Endometrium (tissue), 2 donors: ENCODE measurements at regions not wholly inside any gene's neighbourhood (a gene's known extent, or its start where the extent isn't known, plus 50 kb on each side); places are given as distances from the start of the nearest gene placed in this dataset.

Experiments used
- FAIRE-seq: peaks from 2 replicates; lab custom pipeline; 2012; peaks lifted over from hg19 to GRCh38; lab: Jason Lieb, UNC
- donor health status: control.
- donor health status: control.

DNA sequence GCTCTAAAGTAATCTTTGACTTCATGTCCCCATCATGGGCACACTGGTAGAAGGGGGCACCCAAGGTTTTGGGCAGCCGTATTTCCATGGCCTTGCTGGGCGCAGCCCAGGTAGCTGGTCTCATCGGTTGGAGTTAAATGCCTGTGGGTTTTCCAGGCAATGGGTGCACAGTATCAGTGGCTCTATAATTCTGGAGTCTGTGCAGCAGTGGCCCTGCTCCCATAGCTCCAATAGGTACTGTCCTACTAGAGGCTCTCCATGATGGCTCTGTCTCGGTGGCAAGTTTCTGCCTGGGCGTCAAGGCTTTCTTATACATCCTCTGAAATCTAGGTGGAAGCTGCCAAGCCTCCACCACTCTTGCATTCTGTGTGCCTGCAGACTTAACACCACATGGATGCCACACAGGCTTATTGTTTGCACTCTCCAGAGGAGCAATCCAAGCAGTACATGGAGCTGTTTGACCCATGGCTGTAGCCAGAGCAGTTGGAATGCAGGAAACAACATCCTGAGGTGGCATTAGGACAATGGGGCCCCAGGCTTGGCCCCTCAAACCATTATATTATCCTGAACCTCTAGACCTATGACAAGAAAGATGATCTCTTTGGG is 60.5 kb upstream of the UGT8 start:
- no peak for FAIRE-seq

DNA sequence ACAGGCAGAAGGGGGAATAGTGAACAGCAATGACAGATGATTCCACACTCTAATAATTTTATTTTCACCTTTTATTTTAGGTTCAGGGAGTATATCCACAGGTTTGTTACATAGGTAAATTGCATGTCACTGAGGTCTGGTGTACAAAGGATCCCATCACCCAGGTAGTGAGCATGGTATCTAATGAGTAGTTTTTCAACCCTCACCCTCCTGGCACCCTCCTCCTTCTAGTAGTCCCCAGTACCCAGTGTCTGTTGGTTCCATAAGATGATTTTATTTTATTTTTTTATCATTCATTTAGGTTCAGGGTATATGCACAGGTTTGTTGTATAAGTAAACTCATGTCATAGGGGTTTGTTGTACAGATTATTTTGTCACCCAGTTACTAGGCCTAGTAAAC is 58.6 kb upstream of the UGT8 start:
- FAIRE-seq = no peak

DNA sequence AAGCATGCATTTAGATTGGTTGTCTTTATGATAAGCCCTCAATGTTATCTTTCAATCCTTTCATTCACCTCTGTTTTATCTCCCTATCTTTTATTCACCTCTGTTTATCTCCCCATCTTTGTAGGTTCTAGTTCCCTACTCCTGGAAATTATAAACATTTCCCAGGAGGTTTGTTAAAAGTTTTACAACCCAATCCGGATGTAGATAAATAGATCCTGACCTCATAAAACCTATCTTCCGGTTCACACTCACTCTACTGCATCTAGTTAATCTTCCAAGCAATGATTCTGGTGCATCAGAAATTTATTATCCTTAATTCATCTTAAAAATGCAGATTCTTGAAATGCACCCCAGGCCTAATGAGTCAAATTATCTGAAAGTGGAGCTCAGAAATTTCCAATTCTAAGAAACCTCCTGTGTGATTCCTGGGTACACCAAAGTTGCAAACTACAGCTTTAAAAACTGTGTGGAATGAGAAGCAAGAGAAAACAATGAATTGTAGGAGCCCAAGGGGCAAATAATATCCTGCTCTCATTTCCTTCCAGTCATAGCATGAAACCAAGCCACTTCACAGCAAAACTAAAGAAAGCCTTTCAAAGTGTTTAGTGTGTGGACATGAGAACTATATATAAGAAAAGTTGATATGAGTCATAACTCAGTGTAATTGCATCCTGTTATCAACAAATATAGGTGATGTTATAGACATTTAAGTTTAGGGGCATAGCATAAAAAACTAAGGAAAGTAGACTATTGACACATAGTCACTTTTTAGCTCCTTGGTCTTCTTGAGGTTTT is 51.1 kb upstream of the UGT8 start:
- no peak for FAIRE-seq
